HG02623 (cell line): ENCODE measurements at regions not wholly inside any gene's neighbourhood (a gene's known extent, or its start where the extent isn't known, plus 50 kb on each side); places are given as distances from the start of the nearest gene placed in this dataset.
"Not testable (repeated sequence)": the region's sequence is repeated elsewhere in the genome, so short reads cannot be mapped to it uniquely, and the experiment has no call there.

Experiments
- ATAC-seq: cut with Tn5 transposase; IDR thresholded peaks from one replicate; pipeline ENCODE4 v1.9.1; 2021; ENCODE audit warnings: moderate library complexity; ENCODE audit not compliant: unreplicated experiment

DNA sequence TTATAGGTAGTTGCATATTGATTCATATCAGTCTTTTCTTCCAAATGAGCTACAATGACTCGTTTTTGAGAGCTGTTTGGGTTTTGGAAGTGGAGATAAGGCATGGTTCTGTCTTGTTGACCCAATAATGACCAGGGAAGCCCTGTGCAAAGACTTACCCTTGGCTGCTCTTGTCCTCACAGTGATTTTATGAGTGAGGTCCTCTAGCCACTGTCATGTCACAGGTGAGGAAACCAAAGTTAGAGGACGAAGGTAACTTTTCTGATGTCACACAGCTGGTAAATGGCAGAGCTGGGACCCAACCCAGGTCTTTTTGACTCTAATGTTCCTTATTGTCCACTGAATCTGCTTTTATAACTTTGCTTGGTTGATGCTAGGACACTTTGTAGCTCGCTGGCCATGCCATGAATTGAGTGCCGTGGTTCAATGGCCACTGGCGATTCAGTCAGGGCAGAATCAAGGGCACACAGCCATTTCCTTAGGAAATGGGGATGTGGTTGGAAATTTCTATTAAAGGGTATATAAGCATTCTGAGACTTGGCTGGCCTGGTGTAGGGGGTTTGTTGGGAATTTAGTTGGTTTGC is 249.1 kb downstream of the GOLGA6L6 start:
- ATAC-seq, result not testable (repeated sequence)

DNA sequence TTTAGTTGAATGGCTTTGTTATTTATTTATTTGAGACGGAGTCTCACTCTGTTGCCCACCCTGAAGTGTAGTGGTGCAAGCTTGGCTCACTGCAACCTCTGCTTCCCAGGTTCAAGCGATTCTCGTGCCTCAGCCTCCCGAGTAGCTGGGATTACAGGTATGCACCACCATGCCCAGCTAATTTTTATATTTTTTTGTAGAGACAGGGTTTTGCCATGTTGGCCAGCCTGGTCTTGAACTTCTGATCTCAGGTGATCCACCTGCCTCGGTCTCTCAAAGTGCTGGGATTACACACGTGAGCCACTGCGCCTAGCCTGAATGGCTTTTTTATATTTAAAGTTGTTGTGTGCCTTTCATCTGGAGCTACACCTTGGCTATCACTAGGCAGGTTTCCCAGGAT is 250.0 kb downstream of the GOLGA6L6 start:
- ATAC-seq, result not testable (repeated sequence)

DNA sequence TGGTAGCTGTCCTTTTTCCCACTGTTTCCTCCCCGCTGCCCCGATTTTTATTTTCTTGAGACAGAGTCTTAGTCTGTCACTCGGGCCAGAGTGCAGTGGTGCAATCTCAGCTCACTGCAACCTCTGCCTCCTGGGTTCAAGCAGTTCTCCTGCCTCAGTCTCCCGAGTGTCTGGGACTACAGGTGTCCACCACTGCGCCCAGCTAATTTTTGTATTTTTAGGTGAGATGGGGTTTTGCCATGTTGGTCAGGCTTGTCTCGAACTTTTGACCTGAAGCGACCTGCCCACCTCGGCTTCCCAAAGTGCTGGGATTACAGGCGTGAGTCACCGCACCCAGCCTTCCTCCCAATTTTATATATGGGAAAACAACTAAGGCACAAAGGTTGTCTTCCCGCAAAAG is 251.0 kb downstream of the GOLGA6L6 start:
- not testable (repeated sequence) for ATAC-seq

DNA sequence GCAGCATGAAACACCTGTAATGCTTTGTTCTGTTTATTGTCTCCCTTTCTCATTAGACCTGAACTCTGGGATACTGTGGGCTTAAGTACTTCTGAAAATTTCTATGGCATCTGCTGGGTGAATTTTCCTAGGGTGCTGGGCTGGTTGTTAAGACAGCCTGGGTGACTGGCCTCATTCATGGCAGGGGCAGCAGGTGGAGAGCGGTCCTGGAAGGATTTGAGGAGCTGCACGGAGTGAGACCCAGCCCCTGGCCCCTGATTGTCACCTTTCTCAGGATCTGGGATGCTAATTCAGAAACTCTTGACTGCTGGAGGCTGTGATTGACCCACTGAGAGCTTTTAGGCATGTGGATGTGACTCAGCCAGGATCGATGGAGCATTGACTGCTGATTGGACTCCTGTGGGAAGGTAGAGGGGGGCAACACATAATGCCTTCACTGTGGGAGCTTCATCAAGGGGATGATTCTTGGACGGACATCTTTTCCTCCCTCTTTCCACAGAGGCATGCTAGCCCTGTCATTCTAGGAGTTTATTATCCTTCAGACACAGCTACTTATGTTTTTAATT is 252.0 kb downstream of the GOLGA6L6 start:
- ATAC-seq, result not testable (repeated sequence)

DNA sequence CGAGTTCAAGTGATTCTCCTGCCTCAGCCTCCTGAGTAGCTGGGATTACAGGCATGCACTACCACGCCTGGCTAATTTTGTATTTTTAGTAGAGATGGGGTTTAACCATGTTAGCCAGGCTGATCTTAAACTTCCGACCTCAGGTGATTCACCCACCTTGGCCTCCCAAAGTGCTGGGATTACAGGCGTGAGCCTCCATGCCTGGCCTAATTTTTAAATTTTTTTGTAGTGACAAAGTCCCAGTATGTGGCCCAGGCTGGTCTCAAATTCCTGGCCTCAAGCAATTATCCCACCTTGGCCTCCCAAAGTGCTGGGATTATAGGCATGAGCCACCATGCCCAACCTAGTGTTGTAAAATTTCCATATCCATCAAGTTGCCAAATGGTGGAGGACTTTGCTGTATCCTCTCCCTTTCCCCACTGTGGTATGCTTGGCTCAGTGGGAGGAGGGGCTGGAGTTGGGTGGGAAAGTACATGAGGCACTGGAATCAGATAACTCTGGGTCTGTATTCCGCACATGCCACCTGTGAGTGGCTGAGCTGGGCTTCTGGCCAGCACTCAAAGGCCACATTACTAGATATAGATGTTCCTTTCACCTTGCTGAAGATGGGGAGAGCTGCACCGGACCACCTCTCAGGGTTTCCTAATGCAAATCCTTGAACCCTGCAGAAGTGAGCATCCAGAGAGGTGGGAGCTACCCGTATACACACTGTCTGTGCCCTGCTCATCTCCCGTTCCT is 252.6 kb downstream of the GOLGA6L6 start:
- ATAC-seq, result not testable (repeated sequence)

DNA sequence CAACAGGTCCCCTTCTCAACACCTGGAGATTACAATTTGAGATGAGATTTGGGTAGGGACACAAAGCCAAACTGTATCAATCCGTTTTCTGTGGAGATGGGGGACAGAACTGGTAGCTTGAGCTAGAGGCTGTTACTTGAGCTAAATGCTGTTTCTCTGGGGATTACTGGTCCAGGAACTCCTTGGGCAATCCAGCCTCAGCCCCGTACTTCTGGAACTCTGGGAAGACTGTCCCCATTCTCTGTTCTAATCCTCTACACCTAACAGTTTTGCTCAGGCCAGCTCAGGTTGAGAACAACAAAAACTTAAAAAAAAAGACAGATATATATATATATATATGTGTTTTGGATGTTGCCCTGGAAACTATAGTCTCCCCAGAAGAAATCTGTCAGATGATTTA is 255.0 kb downstream of the GOLGA6L6 start:
- ATAC-seq, result not testable (repeated sequence)

DNA sequence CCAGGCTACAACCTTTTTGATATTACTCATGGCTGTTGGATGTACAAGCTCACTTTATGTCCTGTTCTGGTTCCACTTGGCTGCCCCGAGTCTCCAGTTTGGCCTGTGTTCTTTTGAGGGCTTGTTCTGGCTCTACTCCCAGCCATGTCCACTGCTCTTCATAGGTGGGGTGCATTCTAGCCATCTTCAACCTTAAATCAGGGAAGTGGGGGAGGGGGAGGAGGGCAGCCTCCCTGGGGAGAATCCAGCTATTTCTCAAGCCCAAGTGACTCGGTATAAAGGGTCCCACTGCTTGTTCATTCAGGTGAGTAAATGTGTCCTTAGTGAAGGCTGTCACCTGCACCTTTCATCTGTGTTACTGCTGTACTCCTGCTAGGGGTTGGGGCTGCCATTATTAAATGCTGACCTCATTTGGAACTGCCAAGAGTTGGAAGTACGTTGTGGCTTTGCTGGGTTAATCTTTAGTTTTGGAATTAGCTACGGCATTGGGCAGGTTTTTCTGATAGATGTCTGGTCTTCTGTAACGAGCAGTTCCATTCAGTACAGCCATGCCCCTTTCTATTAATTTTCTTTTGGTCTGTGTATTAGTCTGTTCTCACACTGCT is 255.8 kb downstream of the GOLGA6L6 start:
- ATAC-seq, result not testable (repeated sequence)

DNA sequence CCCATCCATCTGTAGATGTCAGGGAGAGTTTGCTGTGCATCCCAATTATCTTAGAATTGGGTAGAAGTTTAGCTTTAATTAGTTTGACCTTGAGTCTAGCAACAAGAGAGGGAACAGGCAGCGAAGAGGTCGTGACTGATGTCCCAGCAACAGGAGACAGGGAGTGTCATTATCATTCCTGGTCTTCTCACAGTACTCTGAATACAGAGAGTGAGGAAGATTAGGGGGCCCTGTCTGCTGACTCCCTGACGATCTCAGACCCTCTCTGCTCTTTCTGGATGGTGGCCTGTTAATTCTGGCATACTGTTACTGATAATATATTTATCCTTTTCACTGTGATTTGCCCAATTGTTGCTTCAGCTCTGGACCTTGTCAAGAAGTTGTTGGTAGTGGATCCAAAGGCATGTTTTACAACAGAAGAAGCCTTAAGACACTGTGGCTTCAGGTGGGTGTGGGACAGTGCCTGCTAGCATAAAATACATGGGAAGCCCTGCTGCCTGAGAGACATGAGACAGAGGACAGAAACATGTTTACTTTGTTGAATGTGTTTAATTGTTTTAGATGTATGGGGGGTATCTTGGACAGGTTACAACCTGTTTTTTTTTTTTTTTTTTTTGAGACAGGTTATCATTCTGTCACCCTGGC is 256.6 kb downstream of the GOLGA6L6 start:
- ATAC-seq, result not testable (repeated sequence)

DNA sequence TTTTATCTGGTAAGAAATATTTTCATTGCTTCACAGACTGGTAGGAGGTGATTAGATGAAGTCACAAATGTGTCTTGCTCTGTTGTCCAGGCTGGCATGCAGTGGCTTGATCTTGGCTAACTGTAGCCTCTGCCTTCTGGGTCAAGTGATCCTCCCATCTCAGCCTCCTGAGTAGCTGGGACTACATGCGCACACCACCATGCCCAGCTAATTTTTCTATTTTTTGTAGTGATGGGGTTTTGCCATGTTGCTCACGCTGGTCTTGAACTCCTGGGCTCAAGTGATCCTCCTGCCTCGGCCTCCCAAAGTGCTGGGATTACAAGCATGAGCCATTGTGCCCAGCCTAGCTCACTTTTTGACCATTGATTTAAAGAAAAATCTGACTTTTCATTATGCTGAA is 257.9 kb downstream of the GOLGA6L6 start:
- ATAC-seq, result not testable (repeated sequence)

DNA sequence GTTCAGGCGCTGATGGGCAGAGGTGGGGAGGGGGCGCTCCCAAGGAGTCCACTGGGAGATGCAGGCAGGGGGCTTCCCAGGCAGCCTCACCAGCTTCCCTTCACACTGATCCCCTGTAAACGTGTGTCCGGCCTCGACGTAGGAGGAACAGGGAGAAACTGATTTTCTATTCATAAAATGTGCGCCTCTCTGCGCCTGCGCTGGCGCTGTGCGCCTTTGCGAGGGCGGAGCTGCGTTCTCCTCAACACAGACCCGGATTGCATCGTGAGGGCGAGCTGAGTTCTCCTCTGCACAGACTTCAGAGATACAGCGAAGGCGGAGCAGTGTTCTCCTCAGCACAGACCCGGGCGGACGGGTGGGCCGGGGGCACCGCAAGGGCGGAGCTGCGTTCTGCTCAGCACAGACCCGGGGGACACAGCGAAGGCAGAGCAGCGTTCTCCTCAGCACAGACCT is 259.1 kb downstream of the GOLGA6L6 start:
- not testable (repeated sequence) for ATAC-seq

DNA sequence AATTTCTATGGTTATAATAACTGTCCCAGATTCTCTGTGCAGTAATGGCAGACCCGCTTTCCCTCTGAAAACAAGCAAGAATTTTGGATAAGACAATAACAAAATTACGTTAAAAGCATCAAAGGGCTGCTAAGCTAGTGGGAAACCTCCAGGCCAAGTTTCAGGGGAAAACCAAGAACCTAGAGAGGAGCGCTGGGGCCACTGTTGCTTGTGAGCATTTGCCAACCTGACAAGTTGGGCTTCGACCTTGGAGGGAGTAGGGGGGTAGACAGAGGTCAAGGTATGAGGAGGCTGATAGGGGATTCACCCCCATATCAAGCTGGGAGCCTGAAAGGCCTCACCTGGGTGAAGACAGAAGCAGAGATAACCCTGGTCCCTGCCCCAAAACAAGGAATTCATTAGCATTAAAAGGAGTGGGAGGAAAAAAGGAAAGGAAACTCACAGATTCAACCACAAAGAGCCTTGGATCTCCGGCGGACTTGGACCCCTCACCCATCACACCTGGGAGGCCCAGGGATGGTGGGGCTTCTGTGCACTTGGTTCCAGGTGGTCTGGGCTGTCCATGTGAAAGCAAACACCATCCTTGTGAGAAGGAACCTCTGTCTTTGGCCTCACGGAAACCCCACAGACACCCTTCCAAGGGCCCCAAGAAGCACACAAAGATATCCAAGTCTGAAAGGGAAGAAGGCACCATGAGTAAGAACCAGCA is 259.9 kb downstream of the GOLGA6L6 start:
- ATAC-seq, result not testable (repeated sequence)

DNA sequence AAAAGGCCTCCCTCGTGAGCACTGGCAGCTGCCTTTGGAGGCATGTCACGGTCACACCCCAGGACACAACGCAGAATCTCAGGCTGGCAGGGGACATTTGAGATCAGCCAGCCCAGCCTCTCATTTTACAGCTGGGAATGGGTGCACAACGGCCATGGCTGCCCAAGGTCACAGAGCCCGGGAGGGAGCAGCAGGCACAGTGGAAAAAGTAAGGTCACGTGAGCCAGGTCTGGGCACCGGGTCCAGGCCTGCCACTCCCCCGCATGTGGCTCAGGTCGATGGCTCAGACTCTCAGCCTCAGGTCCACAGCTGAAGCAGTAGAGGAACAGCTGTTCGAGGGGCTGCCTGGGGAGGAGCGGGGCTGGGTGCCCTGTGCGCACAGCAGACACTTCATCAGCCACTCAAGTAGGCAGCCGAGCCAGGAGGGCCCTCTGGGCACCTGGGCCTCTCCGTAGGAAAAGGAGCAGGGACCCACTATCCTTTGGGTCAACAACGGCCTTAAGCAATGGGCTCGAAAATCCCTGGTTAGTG is 260.6 kb downstream of the GOLGA6L6 start:
- ATAC-seq, result no peak

DNA sequence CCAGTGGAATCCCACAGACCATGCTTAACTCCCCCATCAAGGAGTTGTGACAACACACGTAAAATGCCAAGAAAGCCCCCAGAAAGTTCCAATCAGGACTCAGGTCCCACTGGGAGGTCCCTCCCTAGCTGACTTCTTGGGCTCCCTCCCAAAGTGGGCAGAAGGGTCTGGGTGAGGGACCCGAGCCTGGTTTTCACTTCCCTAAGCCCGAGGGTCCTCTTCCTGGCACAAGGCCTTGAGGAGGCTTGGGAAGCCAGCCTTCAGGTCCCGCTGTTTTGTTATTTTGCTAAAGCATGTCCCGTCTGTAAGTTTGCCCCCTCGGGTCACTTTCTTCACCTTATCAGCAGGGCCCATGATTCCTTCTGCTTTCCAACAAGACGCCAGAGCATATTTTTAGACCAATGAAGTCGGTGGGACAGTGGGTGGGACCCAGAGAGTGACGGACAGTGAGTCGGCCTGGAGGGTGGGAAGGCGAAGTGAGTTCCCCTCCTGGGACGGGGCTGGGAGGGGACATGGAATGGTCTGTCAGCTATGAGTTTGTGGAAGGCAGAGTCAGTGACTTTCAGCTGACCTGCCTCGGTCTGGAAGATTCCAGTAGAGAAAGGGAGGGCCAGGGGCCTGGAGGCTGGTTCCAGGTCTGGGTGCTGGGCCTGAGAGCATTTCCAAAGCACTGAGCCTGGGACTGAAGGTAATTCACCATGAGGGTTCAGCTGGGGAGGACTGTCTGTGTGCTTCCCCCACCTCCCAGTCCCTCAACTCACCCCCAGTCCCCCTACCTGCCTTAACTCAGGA is 261.3 kb downstream of the GOLGA6L6 start:
- not testable (repeated sequence) for ATAC-seq

DNA sequence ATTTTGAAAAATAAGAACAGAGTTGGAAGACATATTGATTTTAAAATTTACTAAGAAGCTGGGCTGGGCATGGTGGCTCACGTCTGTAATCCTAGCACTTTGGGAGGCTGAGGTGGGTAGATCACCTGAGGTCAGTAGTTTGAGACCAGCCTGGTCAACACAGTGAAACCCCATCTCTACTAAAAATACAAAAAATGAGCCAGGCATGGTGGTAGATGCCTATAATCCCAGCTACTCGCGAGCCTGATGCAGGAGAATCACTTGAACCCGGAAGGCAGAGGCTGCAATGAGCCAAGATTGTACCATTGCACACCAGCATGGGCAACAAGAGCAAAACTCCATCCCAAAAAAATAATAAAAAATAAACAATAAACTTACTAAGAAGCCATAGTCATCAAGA is 262.5 kb downstream of the GOLGA6L6 start:
- not testable (repeated sequence) for ATAC-seq

DNA sequence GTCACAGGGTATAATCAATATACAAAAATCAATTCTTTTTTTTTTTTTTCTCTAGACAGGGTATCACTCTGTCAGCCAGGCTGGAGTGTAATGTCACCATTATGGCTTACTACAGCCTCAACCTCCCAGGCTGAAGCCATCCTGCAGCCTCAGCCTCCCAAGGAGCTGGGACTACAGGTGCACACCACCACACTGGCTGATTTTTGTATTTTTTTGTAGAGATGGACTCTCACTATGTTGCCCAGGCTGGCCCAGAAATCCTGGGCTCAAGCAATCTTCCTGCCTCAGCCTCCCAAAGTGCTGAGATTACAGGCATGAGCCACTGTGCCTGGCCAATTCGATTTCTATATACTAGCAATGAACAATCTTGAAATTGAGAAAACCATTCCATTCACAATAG is 263.2 kb downstream of the GOLGA6L6 start:
- not testable (repeated sequence) for ATAC-seq

DNA sequence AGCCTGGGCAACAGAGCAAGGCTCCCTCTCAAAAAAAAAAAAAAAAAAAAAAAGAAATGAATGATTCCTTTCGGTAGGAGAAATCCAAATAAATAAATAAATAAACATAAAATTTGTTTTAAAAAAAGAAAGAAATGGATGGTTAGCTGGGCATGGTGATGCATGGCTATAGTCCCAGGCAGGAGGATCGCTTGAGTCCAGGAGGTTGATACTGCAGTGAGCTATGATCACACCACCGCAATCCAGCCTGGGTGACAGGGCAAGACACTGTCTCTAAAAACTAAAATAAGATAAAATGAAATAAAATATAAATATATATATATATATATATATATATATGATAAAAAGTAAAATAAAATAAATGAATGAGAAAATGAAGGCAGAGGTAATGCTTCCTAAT is 264.1 kb downstream of the GOLGA6L6 start:
- ATAC-seq, result not testable (repeated sequence)

DNA sequence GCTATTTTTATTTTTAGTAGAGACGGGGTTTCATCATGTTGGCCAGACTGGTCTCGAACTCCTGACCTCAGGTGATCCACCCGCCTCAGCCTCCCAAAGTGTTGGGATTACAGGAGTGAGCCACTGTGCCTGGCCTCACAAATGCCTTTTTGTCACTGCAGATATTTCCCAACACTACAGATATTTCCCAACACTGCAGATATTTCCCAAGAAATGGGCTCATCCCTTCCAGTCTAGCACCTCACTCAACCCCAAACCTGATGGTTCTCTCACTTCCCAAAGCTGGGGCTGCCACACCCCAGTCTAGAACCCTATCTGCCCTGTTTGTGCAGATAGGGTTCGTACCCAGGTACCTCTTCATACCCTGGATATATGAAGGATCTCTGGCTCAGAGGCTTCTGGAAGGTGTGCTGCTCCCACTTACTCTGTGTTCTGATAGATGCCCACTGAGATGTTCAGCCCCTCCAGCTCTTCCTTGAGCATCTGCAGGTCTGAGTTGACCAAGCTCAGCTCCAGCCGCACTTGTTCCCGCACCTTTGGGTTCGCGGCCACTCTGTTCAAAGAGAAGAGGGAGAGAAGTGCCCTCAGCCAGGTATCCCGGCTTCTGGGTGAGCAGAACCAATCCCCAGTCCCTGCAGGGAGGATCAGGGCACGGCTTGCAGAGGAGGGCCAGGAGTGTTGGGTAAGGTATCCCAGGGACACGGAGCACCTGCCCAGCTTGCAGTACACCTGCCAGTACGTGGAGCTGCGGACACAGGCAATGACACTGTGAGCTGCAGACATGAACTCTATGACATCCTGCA is 265.1 kb downstream of the GOLGA6L6 start:
- not testable (repeated sequence) for ATAC-seq

DNA sequence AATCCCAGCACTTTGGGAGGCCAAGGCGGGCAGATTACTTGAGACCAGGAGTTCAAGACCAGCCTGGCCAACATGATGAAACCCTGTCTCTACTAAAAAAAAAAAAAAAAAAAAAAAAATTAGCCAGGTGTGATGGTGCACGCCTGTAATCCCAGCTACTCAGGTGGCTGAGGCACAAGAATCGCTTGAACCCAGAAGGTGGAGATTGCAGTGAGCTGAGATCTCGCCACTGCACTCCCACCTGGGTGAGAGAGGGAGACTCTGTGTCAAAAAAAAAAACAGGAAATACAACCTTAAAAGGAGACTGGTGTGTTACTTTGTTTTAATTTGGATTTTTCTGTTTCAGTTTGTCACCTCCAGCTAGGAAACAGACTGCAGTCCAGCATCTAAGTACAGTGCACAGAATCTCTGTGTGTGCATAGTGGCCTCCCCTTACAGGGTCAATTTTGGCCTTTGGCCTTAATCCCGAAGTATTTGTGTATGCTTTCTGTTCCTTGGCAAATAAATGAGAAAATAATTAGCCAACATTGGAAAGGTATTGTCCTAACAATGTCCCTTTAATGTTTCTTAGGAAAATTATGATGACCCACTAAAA is 266.1 kb downstream of the GOLGA6L6 start:
- ATAC-seq, result not testable (repeated sequence)
